ENCODE measurements at regions not wholly inside any gene's neighbourhood (a gene's known extent, or its start where the extent isn't known, plus 50 kb on each side); places are given as distances from the start of the nearest gene placed in this dataset.

GRCh38 chr1:116185161-116185701 is 74.0 kb downstream of the MAB21L3 start:
- no peak for TF ChIP-seq CTCF (IDR thresholded peaks at IDR 0.05)
- DNase-seq (no peak), ATAC-seq (no peak)
- intact Hi-C loops (cut with DNase I), result no loop called here
- Histone ChIP-seq H3K4me1 (no peaks in the 10 kb centered on the region), H3K4me3 (no peak overlapping the region), H3K27me3 (no peaks in the 10 kb centered on the region), H3K27ac (no peak overlapping the region), H3K9me3 (no peaks in the 10 kb centered on the region), H3K36me3 (no peaks in the 10 kb centered on the region)

- DNase-seq (no peak), ATAC-seq (no peak)
- Histone ChIP-seq H3K27me3 (no peaks in the 10 kb centered on the region), H3K36me3 (no peaks in the 10 kb centered on the region), H3K9me3 (no peaks in the 10 kb centered on the region), H3K4me3 (no peak overlapping the region), H3K4me1 (no peaks in the 10 kb centered on the region), H3K27ac (no peak overlapping the region)
- no peak for TF ChIP-seq CTCF (IDR thresholded peaks at IDR 0.05)
- intact Hi-C loops (cut with DNase I), result no loop called here
Observed at GRCh38 chr1:116189481-116189880, 78.3 kb downstream of the MAB21L3 start.

- no peak for TF ChIP-seq CTCF (IDR thresholded peaks at IDR 0.05)
- Histone ChIP-seq H3K27ac (no peak overlapping the region), H3K4me1 (no peaks in the 10 kb centered on the region), H3K9me3 (no peaks in the 10 kb centered on the region), H3K27me3 (no peaks in the 10 kb centered on the region), H3K36me3 (no peaks in the 10 kb centered on the region), H3K4me3 (no peak overlapping the region)
- intact Hi-C loops (cut with DNase I), result no loop called here
- DNase-seq (no peak), ATAC-seq (no peak)
Observed at GRCh38 chr1:116191294-116191693, 80.1 kb downstream of the MAB21L3 start.

GRCh38 chr1:116193768-116194167 is 82.6 kb downstream of the MAB21L3 start:
- Histone ChIP-seq H3K27ac (no peak overlapping the region), H3K36me3 (no peaks in the 10 kb centered on the region), H3K4me3 (no peak overlapping the region), H3K27me3 (no peaks in the 10 kb centered on the region), H3K4me1 (no peaks in the 10 kb centered on the region), H3K9me3 (no peaks in the 10 kb centered on the region)
- DNase-seq (no peak), ATAC-seq (no peak)
- no peak for TF ChIP-seq CTCF (IDR thresholded peaks at IDR 0.05)
- intact Hi-C loops (cut with DNase I), result no loop called here

GRCh38 chr1:116194568-116194967 is 83.4 kb downstream of the MAB21L3 start:
- DNase-seq, result no peak
- Histone ChIP-seq H3K9me3 (no peaks in the 10 kb centered on the region), H3K4me1 (no peaks in the 10 kb centered on the region), H3K27ac (no peak overlapping the region), H3K36me3 (no peaks in the 10 kb centered on the region), H3K27me3 (no peaks in the 10 kb centered on the region), H3K4me3 (no peak overlapping the region)
- intact Hi-C loops (cut with DNase I), result no loop called here
- no peak for TF ChIP-seq CTCF (IDR thresholded peaks at IDR 0.05)
- ATAC-seq, result no peak
